ENCODE measurements at regions not wholly inside any gene's neighbourhood (a gene's known extent, or its start where the extent isn't known, plus 50 kb on each side); places are given as distances from the start of the nearest gene placed in this dataset.

GRCh38 chr1:229093238-229093540 is 177.7 kb upstream of the RAB4A start:
- Histone ChIP-seq H3K27ac (ENCODE audit: low read depth, low read length, severe bottlenecking) (no peak overlapping the region), H3K36me3 (ENCODE audit: control insufficient read depth, insufficient read depth, low read length) (no peaks in the 10 kb centered on the region), H3K4me1 (ENCODE audit: control insufficient read depth, insufficient read depth, low read length, poor library complexity, severe bottlenecking) (no peaks in the 10 kb centered on the region), H3K9me3 (ENCODE audit: control insufficient read depth, low read length) (peaks cover 9% of the 10 kb centered on the region), H3K4me3 (ENCODE audit: extremely low read depth, insufficient read depth, low read length, poor library complexity, severe bottlenecking) (no peak overlapping the region)
- no CpG with 5 or more reads among the region's 2 CpGs for WGBS, 2 experiments (ENCODE audit: insufficient coverage in 2 of 2)

GRCh38 chr1:229093609-229094336 is 177.1 kb upstream of the RAB4A start:
- Histone ChIP-seq H3K36me3 (ENCODE audit: control insufficient read depth, insufficient read depth, low read length) (no peaks in the 10 kb centered on the region), H3K9me3 (ENCODE audit: control insufficient read depth, low read length) (peaks cover 9% of the 10 kb centered on the region), H3K4me1 (ENCODE audit: control insufficient read depth, insufficient read depth, low read length, poor library complexity, severe bottlenecking) (peaks cover 3% of the 10 kb centered on the region), H3K27ac (ENCODE audit: low read depth, low read length, severe bottlenecking) (no peak overlapping the region), H3K4me3 (ENCODE audit: extremely low read depth, insufficient read depth, low read length, poor library complexity, severe bottlenecking) (no peak overlapping the region)
- WGBS, 2 experiments (ENCODE audit: insufficient coverage in 2 of 2) = 44 to 72% methylated on average over 3 of the region's 5 CpGs

GRCh38 chr1:229094476-229095311 is 176.2 kb upstream of the RAB4A start:
- peaks cover 9% of the 10 kb centered on the region for H3K9me3 ChIP-seq (ENCODE audit: control insufficient read depth, low read length)

GRCh38 chr1:229095325-229095724 is 175.6 kb upstream of the RAB4A start:
- H3K4me1 ChIP-seq (ENCODE audit: control insufficient read depth, insufficient read depth, low read length, poor library complexity, severe bottlenecking) = peaks cover 8% of the 10 kb centered on the region
- no peak overlapping the region for H3K4me3 ChIP-seq (ENCODE audit: extremely low read depth, insufficient read depth, low read length, poor library complexity, severe bottlenecking)
- H3K9me3 ChIP-seq (ENCODE audit: control insufficient read depth, low read length) = peaks cover 9% of the 10 kb centered on the region
- no peaks in the 10 kb centered on the region for H3K36me3 ChIP-seq (ENCODE audit: control insufficient read depth, insufficient read depth, low read length)
- H3K27ac ChIP-seq (ENCODE audit: low read depth, low read length, severe bottlenecking) = peak overlapping the region; percentile 26

More at GRCh38 chr1:229094476-229095311, 176.2 kb upstream of the RAB4A start:
- peak overlapping the region; percentile 26 for H3K27ac ChIP-seq (ENCODE audit: low read depth, low read length, severe bottlenecking)
- H3K4me3 ChIP-seq (ENCODE audit: extremely low read depth, insufficient read depth, low read length, poor library complexity, severe bottlenecking) = no peak overlapping the region
- no peaks in the 10 kb centered on the region for H3K36me3 ChIP-seq (ENCODE audit: control insufficient read depth, insufficient read depth, low read length)
- WGBS, 2 experiments (ENCODE audit: insufficient coverage in 2 of 2) = 95 to 100% methylated on average over 7 to 9 of the region's 13 CpGs
- peaks cover 8% of the 10 kb centered on the region for H3K4me1 ChIP-seq (ENCODE audit: control insufficient read depth, insufficient read depth, low read length, poor library complexity, severe bottlenecking)

GRCh38 chr1:229097356-229097755 is 173.6 kb upstream of the RAB4A start:
- Histone ChIP-seq H3K4me3 (ENCODE audit: extremely low read depth, insufficient read depth, low read length, poor library complexity, severe bottlenecking) (no peak overlapping the region), H3K4me1 (ENCODE audit: control insufficient read depth, insufficient read depth, low read length, poor library complexity, severe bottlenecking) (peaks cover 8% of the 10 kb centered on the region), H3K27ac (ENCODE audit: low read depth, low read length, severe bottlenecking) (no peak overlapping the region), H3K9me3 (ENCODE audit: control insufficient read depth, low read length) (peaks cover 9% of the 10 kb centered on the region), H3K36me3 (ENCODE audit: control insufficient read depth, insufficient read depth, low read length) (no peaks in the 10 kb centered on the region)
- WGBS, 2 experiments (ENCODE audit: insufficient coverage in 2 of 2) = 87 to 95% methylated on average over 4 of the region's 7 CpGs

GRCh38 chr1:229098361-229098760 is 172.6 kb upstream of the RAB4A start:
- Histone ChIP-seq H3K4me3 (ENCODE audit: extremely low read depth, insufficient read depth, low read length, poor library complexity, severe bottlenecking) (no peak overlapping the region), H3K9me3 (ENCODE audit: control insufficient read depth, low read length) (peaks cover 9% of the 10 kb centered on the region), H3K4me1 (ENCODE audit: control insufficient read depth, insufficient read depth, low read length, poor library complexity, severe bottlenecking) (peaks cover 8% of the 10 kb centered on the region), H3K27ac (ENCODE audit: low read depth, low read length, severe bottlenecking) (no peak overlapping the region), H3K36me3 (ENCODE audit: control insufficient read depth, insufficient read depth, low read length) (no peaks in the 10 kb centered on the region)

- H3K36me3 ChIP-seq (ENCODE audit: control insufficient read depth, insufficient read depth, low read length) = no peaks in the 10 kb centered on the region
- no peak overlapping the region for H3K4me3 ChIP-seq (ENCODE audit: extremely low read depth, insufficient read depth, low read length, poor library complexity, severe bottlenecking)
- peaks cover 8% of the 10 kb centered on the region for H3K4me1 ChIP-seq (ENCODE audit: control insufficient read depth, insufficient read depth, low read length, poor library complexity, severe bottlenecking)
- 80 to 92% methylated on average over 7 of the region's 8 CpGs for WGBS, 2 experiments (ENCODE audit: insufficient coverage in 2 of 2)
- peaks cover 9% of the 10 kb centered on the region for H3K9me3 ChIP-seq (ENCODE audit: control insufficient read depth, low read length)
- no peak overlapping the region for H3K27ac ChIP-seq (ENCODE audit: low read depth, low read length, severe bottlenecking)
Observed at GRCh38 chr1:229098903-229099578, 171.9 kb upstream of the RAB4A start.

- Histone ChIP-seq H3K27ac (ENCODE audit: low read depth, low read length, severe bottlenecking) (no peak overlapping the region), H3K9me3 (ENCODE audit: control insufficient read depth, low read length) (peaks cover 1% of the 10 kb centered on the region), H3K36me3 (ENCODE audit: control insufficient read depth, insufficient read depth, low read length) (no peaks in the 10 kb centered on the region), H3K4me3 (ENCODE audit: extremely low read depth, insufficient read depth, low read length, poor library complexity, severe bottlenecking) (no peak overlapping the region), H3K4me1 (ENCODE audit: control insufficient read depth, insufficient read depth, low read length, poor library complexity, severe bottlenecking) (peaks cover 8% of the 10 kb centered on the region)
- 93% methylated on average over 6 to 10 of the region's 10 CpGs for WGBS, 2 experiments (ENCODE audit: insufficient coverage in 2 of 2)
Observed at GRCh38 chr1:229101011-229101871, 169.7 kb upstream of the RAB4A start.

- H3K4me3 ChIP-seq (ENCODE audit: extremely low read depth, insufficient read depth, low read length, poor library complexity, severe bottlenecking) = no peak overlapping the region
- WGBS, 2 experiments (ENCODE audit: insufficient coverage in 2 of 2) = 56% methylated on average over 2 of the region's 2 CpGs; no CpG with 5 or more reads in 1 of the 2 experiments
- H3K27ac ChIP-seq (ENCODE audit: low read depth, low read length, severe bottlenecking) = no peak overlapping the region
Observed at GRCh38 chr1:229102741-229103391, 168.0 kb upstream of the RAB4A start.

GRCh38 chr1:229104654-229105053 is 166.3 kb upstream of the RAB4A start:
- no peak overlapping the region for H3K27ac ChIP-seq (ENCODE audit: low read depth, low read length, severe bottlenecking)
- H3K4me1 ChIP-seq (ENCODE audit: control insufficient read depth, insufficient read depth, low read length, poor library complexity, severe bottlenecking) = peaks cover 5% of the 10 kb centered on the region
- WGBS, 2 experiments (ENCODE audit: insufficient coverage in 2 of 2) = 82 to 88% methylated on average over 2 of the region's 2 CpGs
- no peak overlapping the region for H3K4me3 ChIP-seq (ENCODE audit: extremely low read depth, insufficient read depth, low read length, poor library complexity, severe bottlenecking)
- no peaks in the 10 kb centered on the region for H3K9me3 ChIP-seq (ENCODE audit: control insufficient read depth, low read length)
- H3K36me3 ChIP-seq (ENCODE audit: control insufficient read depth, insufficient read depth, low read length) = no peaks in the 10 kb centered on the region

More at GRCh38 chr1:229102741-229103391, 168.0 kb upstream of the RAB4A start:
- no peaks in the 10 kb centered on the region for H3K36me3 ChIP-seq (ENCODE audit: control insufficient read depth, insufficient read depth, low read length)
- peaks cover 8% of the 10 kb centered on the region for H3K4me1 ChIP-seq (ENCODE audit: control insufficient read depth, insufficient read depth, low read length, poor library complexity, severe bottlenecking)
- H3K9me3 ChIP-seq (ENCODE audit: control insufficient read depth, low read length) = no peaks in the 10 kb centered on the region

Measured in mesodermal cell (in vitro differentiated cells).